Kidney epithelial cell (primary cell): ENCODE measurements at regions not wholly inside any gene's neighbourhood (a gene's known extent, or its start where the extent isn't known, plus 50 kb on each side); places are given as distances from the start of the nearest gene placed in this dataset.

Experiments used
- DNase-seq: peaks from one replicate; pipeline ENCODE4 v3.0.0-alpha.2; 2010; ENCODE audit warnings: low read depth
- H3K27me3 ChIP-seq: 2 replicates; pipeline ENCODE4 v1.6.0; 2011; ENCODE audit warnings: low read length; ENCODE audit not compliant: control insufficient read depth, insufficient read depth
- H3K36me3 ChIP-seq: 2 replicates; pipeline ENCODE4 v1.5.1; 2011; ENCODE audit warnings: low read length; ENCODE audit not compliant: control insufficient read depth, insufficient read depth
- H3K4me3 ChIP-seq: 2 replicates; pipeline ENCODE4 v1.5.1; 2011; ENCODE audit warnings: low read depth, mild to moderate bottlenecking, control low read depth, low read length
- CTCF ChIP-seq: IDR thresholded peaks from 2 replicates; pipeline ENCODE4 v1.5.1; 2011; ENCODE audit warnings: mild to moderate bottlenecking, moderate library complexity, low read length, control low read depth, inconsistent platforms; ENCODE audit not compliant: insufficient read depth, poor library complexity, severe bottlenecking

- H3K27me3 ChIP-seq: no peaks in the 10 kb centered on the region
- H3K4me3 ChIP-seq: no peak overlapping the region
- TF ChIP-seq CTCF: no peak
- no peak for DNase-seq
- no peaks in the 10 kb centered on the region for H3K36me3 ChIP-seq
These were observed 1122.3 kb downstream of the EPHA7 start for GRCh38 chr6:92297101-92297500.

GRCh38 chr6:92292067-92292466, 1127.3 kb downstream of the EPHA7 start:
- no peak for TF ChIP-seq CTCF
- no peak for DNase-seq
- no peaks in the 10 kb centered on the region for H3K27me3 ChIP-seq
- H3K4me3 ChIP-seq: no peak overlapping the region
- no peaks in the 10 kb centered on the region for H3K36me3 ChIP-seq

GRCh38 chr6:92289831-92290230, 1129.5 kb downstream of the EPHA7 start:
- no peak for TF ChIP-seq CTCF
- no peak overlapping the region for H3K4me3 ChIP-seq
- no peaks in the 10 kb centered on the region for H3K36me3 ChIP-seq
- no peaks in the 10 kb centered on the region for H3K27me3 ChIP-seq
- no peak for DNase-seq

GRCh38 chr6:92281571-92282076, 1137.7 kb downstream of the EPHA7 start:
- TF ChIP-seq CTCF: no peak
- no peak overlapping the region for H3K4me3 ChIP-seq
- H3K27me3 ChIP-seq: no peaks in the 10 kb centered on the region
- H3K36me3 ChIP-seq: no peaks in the 10 kb centered on the region
- no peak for DNase-seq

GRCh38 chr6:92275150-92275549, 1144.2 kb downstream of the EPHA7 start:
- no peak for TF ChIP-seq CTCF

GRCh38 chr6:92274588-92274987, 1144.8 kb downstream of the EPHA7 start:
- no peak for DNase-seq
- TF ChIP-seq CTCF: no peak
- H3K27me3 ChIP-seq: no peaks in the 10 kb centered on the region
- no peaks in the 10 kb centered on the region for H3K36me3 ChIP-seq
- no peak overlapping the region for H3K4me3 ChIP-seq

More at GRCh38 chr6:92275150-92275549, 1144.2 kb downstream of the EPHA7 start:
- Histone ChIP-seq H3K4me3 (no peak overlapping the region), H3K36me3 (no peaks in the 10 kb centered on the region), H3K27me3 (no peaks in the 10 kb centered on the region)
- no peak for DNase-seq
